IMR-90 (cell line): ENCODE measurements at regions not wholly inside any gene's neighbourhood (a gene's known extent, or its start where the extent isn't known, plus 50 kb on each side); places are given as distances from the start of the nearest gene placed in this dataset.

Experiments
- ATAC-seq: fragments of 200-7000 bp; cut with Tn5 transposase; 2 replicates; pipeline ENCODE4 v1.9.1; 2020; ENCODE audit warnings: low read depth, mild to moderate bottlenecking, moderate library complexity
- BruUV-seq: library from RNA; stranded (reverse); fragments of 400-500 nt; replicated peaks from 2 replicates; lab custom pipeline; 2021; lab: Mats Ljungman, UMichigan
- CTCF ChIA-PET: fragments of 300-600 bp; formaldehyde crosslinking; extraction: SDS; loops from one replicate; lab custom pipeline; 2021; ENCODE audit warnings: antibody characterized with exemption; lab: Yijun Ruan, JAX
- POLR2A ChIA-PET: fragments of 300-600 bp; sonication (Branson Sonifier 250); formaldehyde crosslinking; loops from one replicate; lab custom pipeline; 2022; ENCODE audit warnings: antibody characterized with exemption; ENCODE audit not compliant: unreplicated experiment; lab: Charles Lee
- DNase-seq: peaks from one replicate; pipeline ENCODE4 v3.0.0; 2013
- H2AFZ ChIP-seq: replicated peaks from 2 replicates; pipeline ENCODE3; 2013; ENCODE audit warnings: low read length, mild to moderate bottlenecking; ENCODE audit not compliant: poor library complexity
- H2AK5ac ChIP-seq: 2 replicates; pipeline ENCODE4 v1.6.1; 2013; ENCODE audit warnings: low read depth, low read length, inconsistent platforms
- H2AK9ac ChIP-seq: replicated peaks from 2 replicates; pipeline ENCODE3; 2013; ENCODE audit warnings: mild to moderate bottlenecking, low read depth, low read length, moderate library complexity; ENCODE audit not compliant: poor library complexity
- H2BK120ac ChIP-seq: 2 replicates; pipeline ENCODE4 v1.6.1; 2013; ENCODE audit warnings: low read depth, low read length, inconsistent platforms
- H2BK15ac ChIP-seq: 3 replicates; pipeline ENCODE4 v1.6.1; 2013; ENCODE audit warnings: low read depth, low read length, inconsistent platforms
- H2BK20ac ChIP-seq: 2 replicates; pipeline ENCODE4 v1.6.1; 2013; ENCODE audit warnings: low read depth, mild to moderate bottlenecking, inconsistent platforms, low read length, moderate library complexity
- H2BK5ac ChIP-seq: 2 replicates; pipeline ENCODE4 v1.6.1; 2013; ENCODE audit warnings: mild to moderate bottlenecking, low read depth, low read length, inconsistent platforms; ENCODE audit not compliant: poor library complexity, severe bottlenecking
- H3K14ac ChIP-seq: replicated peaks from 2 replicates; pipeline ENCODE4 v1.6.1; 2013; ENCODE audit warnings: low read depth, low read length, inconsistent platforms
- H3K18ac ChIP-seq: 2 replicates; pipeline ENCODE4 v1.6.1; 2013; ENCODE audit warnings: low read depth, low read length, control low read depth
- H3K23ac ChIP-seq: 2 replicates; pipeline ENCODE4 v1.6.1; 2013; ENCODE audit warnings: low read depth, low read length, inconsistent platforms
- H3K27ac ChIP-seq: 2 replicates; pipeline ENCODE4 v1.5.1; 2013; ENCODE audit warnings: mild to moderate bottlenecking, control low read depth, low read length; ENCODE audit not compliant: insufficient read depth
- H3K27me3 ChIP-seq: 2 replicates; pipeline ENCODE4 v1.6.1; 2013; ENCODE audit warnings: low read length; ENCODE audit not compliant: control insufficient read depth, insufficient read depth
- H3K36me3 ChIP-seq: 2 replicates; pipeline ENCODE4 v1.6.1; 2013; ENCODE audit warnings: low read length, mixed read lengths; ENCODE audit not compliant: control insufficient read depth, insufficient read depth
- H3K4ac ChIP-seq: 2 replicates; pipeline ENCODE4 v1.6.1; 2013; ENCODE audit warnings: low read depth, low read length, inconsistent platforms
- H3K4me1 ChIP-seq: 2 replicates; pipeline ENCODE4 v1.6.1; 2013; ENCODE audit warnings: low read length, mixed read lengths; ENCODE audit not compliant: control insufficient read depth, insufficient read depth
- H3K4me2 ChIP-seq: 2 replicates; pipeline ENCODE4 v1.6.1; 2013; ENCODE audit warnings: low read depth, mild to moderate bottlenecking, control low read depth, low read length, moderate library complexity
- H3K4me3 ChIP-seq: 2 replicates; pipeline ENCODE4 v1.5.1; 2013; ENCODE audit warnings: low read depth, mild to moderate bottlenecking, control low read depth, low read length, moderate library complexity; ENCODE audit not compliant: insufficient read depth
- H3K56ac ChIP-seq: 2 replicates; pipeline ENCODE4 v1.6.1; 2013; ENCODE audit warnings: low read length, inconsistent platforms; ENCODE audit not compliant: insufficient read depth; ENCODE audit errors: extremely low read depth
- H3K79me1 ChIP-seq, 2 experiments: 2 replicates each; pipeline ENCODE4 v1.6.1; 2013; ENCODE audit warnings: low read length in 2 of 2, inconsistent platforms in 1 of 2, low read depth in 1 of 2
- H3K9ac ChIP-seq: 2 replicates; pipeline ENCODE4 v1.6.1; 2013; ENCODE audit warnings: low read depth, low read length, control low read depth
- H3K9me1 ChIP-seq: 2 replicates; pipeline ENCODE4 v1.6.1; 2013; ENCODE audit warnings: low read length, inconsistent platforms; ENCODE audit not compliant: insufficient read depth
- H3K9me3 ChIP-seq: 2 replicates; pipeline ENCODE4 v1.6.1; 2013; ENCODE audit warnings: low read length; ENCODE audit not compliant: control insufficient read depth, insufficient read depth
- H4K20me1 ChIP-seq: 2 replicates; pipeline ENCODE4 v1.6.1; 2013; ENCODE audit warnings: low read length, inconsistent platforms; ENCODE audit not compliant: insufficient read depth
- H4K5ac ChIP-seq: 2 replicates; pipeline ENCODE4 v1.6.1; 2013; ENCODE audit warnings: mild to moderate bottlenecking, low read depth, low read length, control low read depth
- H4K8ac ChIP-seq, 2 experiments: 2 replicates each; pipeline ENCODE4 v1.6.1; 2013; ENCODE audit warnings: low read depth in 2 of 2, low read length in 2 of 2, control low read depth in 1 of 2, inconsistent platforms in 1 of 2
- H4K91ac ChIP-seq: 2 replicates; pipeline ENCODE4 v1.6.1; 2013; ENCODE audit warnings: low read depth, low read length, inconsistent platforms; ENCODE audit not compliant: insufficient read depth
- BHLHE40 ChIP-seq: fragments of 150-350 bp; IDR thresholded peaks from 2 replicates; pipeline ENCODE4 v1.6.1; 2016; ENCODE audit warnings: mild to moderate bottlenecking, low read depth, low read length
- CEBPB ChIP-seq: IDR thresholded peaks from 2 replicates; pipeline ENCODE4 v1.6.1; 2012; ENCODE audit warnings: low read depth, low read length, improper control_type of control experiment
- MAFK ChIP-seq: IDR thresholded peaks from 2 replicates; pipeline ENCODE4 v1.6.1; 2012; ENCODE audit warnings: low read depth, low read length, improper control_type of control experiment
- RCOR1 ChIP-seq: IDR thresholded peaks from 2 replicates; pipeline ENCODE4 v1.6.1; 2012; ENCODE audit warnings: mild to moderate bottlenecking, low read length, improper control_type of control experiment; ENCODE audit not compliant: insufficient replicate concordance
- WGBS, 2 experiments: methylation state at CpG; one replicate each; pipeline versions ENCODE4 v1.1.5 to v1.1.7; 2013; ENCODE audit warnings: missing lambda C conversion rate in 2 of 2; ENCODE audit not compliant: insufficient read length in 1 of 2; ENCODE audit errors: extremely low coverage in 2 of 2; 5-methylcytosine and 5-hydroxymethylcytosine counted together
- dilution Hi-C: fragments of 300-500 bp; cut with HindIII; formaldehyde crosslinking; loops from one replicate; pipeline ENCODE4 v1.14.3; 2018; ENCODE audit warnings: low sequenced_read_pairs; ENCODE audit not compliant: unreplicated experiment
- in situ Hi-C: fragments of 300-500 bp; cut with MboI; formaldehyde crosslinking; loops from 3 replicates; pipeline ENCODE4 v1.14.3; 2019; ENCODE audit warnings: low sequenced_read_pairs, inconsistent platforms, mixed read lengths
- intact Hi-C: fragments of 100-400 bp; cut with micrococcal nuclease; formaldehyde crosslinking; loops from 2 replicates; pipeline ENCODE4 v1.10.0; 2022
- TF ChIP-seq, protein P1 (sequence below): fragments of 150-350 bp; IDR thresholded peaks from 2 replicates; pipeline ENCODE4 v1.6.1; 2016; ENCODE audit warnings: low read depth, mild to moderate bottlenecking, low read length, moderate library complexity, borderline replicate concordance

DNA sequence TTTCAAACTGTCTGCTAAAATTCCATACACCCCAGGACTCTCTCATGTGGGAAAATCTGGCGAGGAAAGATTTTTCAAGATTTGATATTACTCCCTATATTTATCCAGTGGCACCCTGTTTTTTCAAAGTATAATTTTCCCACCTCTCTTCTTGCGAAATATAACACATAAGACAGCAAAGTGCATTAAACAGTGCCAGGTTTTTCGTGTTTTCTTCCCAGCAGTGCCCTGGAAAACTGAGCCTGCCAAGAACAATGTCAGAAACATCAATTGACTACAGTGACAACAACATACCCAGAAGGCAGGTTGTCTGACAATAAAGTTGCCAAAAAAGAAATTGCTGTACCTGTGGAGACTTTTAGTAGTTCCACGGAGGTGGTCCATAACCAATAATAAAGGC lies 545.0 kb upstream of the ZNF608 start:
- TF ChIP-seq MAFK (no peak), BHLHE40 (no peak), RCOR1 (no peak), CEBPB (peak; percentile 54)
- TF ChIP-seq, protein P1, sequence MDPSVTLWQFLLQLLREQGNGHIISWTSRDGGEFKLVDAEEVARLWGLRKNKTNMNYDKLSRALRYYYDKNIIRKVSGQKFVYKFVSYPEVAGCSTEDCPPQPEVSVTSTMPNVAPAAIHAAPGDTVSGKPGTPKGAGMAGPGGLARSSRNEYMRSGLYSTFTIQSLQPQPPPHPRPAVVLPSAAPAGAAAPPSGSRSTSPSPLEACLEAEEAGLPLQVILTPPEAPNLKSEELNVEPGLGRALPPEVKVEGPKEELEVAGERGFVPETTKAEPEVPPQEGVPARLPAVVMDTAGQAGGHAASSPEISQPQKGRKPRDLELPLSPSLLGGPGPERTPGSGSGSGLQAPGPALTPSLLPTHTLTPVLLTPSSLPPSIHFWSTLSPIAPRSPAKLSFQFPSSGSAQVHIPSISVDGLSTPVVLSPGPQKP, result no peak
- Histone ChIP-seq H3K36me3 (no peaks in the 10 kb centered on the region), H2BK120ac (no peak overlapping the region), H3K79me1 (no peaks in the 10 kb centered on the region), H3K9ac (no peak overlapping the region), H2BK20ac (no peak overlapping the region), H3K14ac (no peak overlapping the region), H4K8ac (no peak overlapping the region), H3K4ac (no peak overlapping the region), H3K18ac (no peak overlapping the region), H3K9me3 (no peaks in the 10 kb centered on the region), H2BK15ac (no peak overlapping the region), H4K91ac (no peak overlapping the region), H3K23ac (no peak overlapping the region), H3K4me3 (no peak overlapping the region), H4K5ac (no peak overlapping the region), H3K4me1 (peaks cover 2% of the 10 kb centered on the region; the same call in 1 of the 2 replicates), H2AFZ (no peak overlapping the region), H4K20me1 (no peaks in the 10 kb centered on the region), H3K27ac (no peak overlapping the region), H3K9me1 (no peaks in the 10 kb centered on the region), H2BK5ac (no peak overlapping the region), H3K4me2 (no peak overlapping the region), H3K27me3 (no peaks in the 10 kb centered on the region), H2AK5ac (no peak overlapping the region), H2AK9ac (no peak overlapping the region), H3K56ac (no peak overlapping the region)
- dilution Hi-C loops, result no loop called here
- POLR2A ChIA-PET, result no interaction called here
- 100% methylated on average over 2 of the region's 4 CpGs; no CpG with 5 or more reads in 1 of the 2 experiments for WGBS, 2 experiments
- DNase-seq, result no peak
- in situ Hi-C loops, result no loop called here
- intact Hi-C loops, result no loop called here
- ATAC-seq, result no peak
- no TSS peak for BruUV-seq
- CTCF ChIA-PET, result interaction anchor here (1.4 kb wide), 1 partner anchor 13 kb away, joined by 3 read pairs; no protein-coding TSS in a partner anchor
